GM21390 (cell line): ENCODE measurements at regions not wholly inside any gene's neighbourhood (a gene's known extent, or its start where the extent isn't known, plus 50 kb on each side); places are given as distances from the start of the nearest gene placed in this dataset.
"Not testable (repeated sequence)": the region's sequence is repeated elsewhere in the genome, so short reads cannot be mapped to it uniquely, and the experiment has no call there.

Source experiments
- ATAC-seq: cut with Tn5 transposase; IDR thresholded peaks from one replicate; pipeline ENCODE4 v1.9.1; 2021; ENCODE audit not compliant: unreplicated experiment

DNA sequence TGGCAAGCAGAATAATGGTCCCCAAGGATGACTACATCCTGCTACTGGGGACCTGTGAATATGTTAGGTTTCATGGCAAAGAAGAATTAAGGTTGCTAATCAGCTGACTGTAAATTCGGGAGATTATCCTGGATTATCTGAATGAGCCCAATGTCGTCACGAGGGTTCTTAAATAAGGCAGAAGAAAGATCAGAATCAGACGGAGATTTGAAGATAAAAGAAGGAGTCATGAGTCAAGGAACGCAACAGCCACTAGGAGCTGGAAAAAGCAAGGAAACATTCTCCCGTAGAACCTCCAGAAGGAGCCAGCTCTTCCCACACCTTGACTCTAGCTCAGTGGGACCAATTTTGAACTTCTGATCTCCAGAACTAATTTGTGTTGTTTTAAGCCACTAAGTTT is 82.9 kb upstream of the APBB1IP start:
- no peak for ATAC-seq

DNA sequence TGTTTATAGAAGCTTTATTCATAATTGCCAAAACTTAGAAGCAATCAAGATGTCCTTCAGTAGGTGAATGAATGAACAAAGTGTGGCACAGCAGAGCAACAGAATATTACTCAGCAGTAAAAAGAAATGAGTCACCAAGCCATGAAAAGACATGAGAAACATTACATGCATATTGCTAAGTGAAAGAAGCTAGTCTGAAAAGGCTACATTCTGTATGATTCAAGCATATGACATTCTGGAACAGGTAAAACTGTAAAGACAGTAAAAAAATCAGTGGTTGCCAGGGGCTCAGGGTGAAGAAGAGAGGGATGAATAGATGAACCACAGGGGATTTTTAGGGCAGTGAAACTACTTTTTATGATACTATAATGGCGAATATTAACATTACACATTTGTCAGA is 80.9 kb upstream of the APBB1IP start:
- peak; percentile 67 for ATAC-seq

DNA sequence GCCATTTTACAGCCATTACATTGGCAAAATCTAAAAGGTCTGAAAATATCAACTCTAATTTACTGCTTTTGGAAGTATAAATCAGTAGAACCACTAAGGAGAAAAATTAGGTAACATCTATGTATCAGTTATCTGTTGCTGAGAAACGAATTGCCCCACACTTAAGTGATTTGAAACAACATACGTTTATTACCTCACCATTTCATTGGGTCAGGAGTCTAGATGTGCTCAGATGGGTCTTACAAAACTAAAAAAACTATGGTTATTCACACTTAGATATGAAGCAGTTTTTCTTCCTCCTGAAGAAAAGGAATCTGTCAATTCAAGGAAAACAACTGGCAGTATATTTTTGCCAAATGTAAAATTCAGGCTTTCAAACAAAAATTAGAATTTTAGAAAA is 80.1 kb upstream of the APBB1IP start:
- ATAC-seq, result no peak

DNA sequence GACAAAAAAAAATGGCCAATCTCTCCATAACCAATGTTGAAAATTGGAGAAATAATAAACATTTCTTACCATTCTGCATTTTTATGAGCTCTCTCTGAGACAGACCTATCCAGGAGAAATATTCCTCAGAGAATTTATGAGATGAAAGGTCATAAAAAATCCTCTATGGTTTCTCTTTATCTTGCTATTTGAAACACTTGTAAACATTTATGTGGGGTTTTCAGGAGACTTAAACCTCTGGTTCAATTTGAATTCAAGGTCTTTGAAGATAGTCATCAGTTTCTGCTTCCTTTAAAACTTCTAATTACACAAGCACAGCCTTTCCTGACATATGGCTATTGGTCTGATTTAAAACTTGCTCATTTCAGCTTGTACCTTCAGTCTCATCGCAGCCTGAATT is 78.5 kb upstream of the APBB1IP start:
- no peak for ATAC-seq

DNA sequence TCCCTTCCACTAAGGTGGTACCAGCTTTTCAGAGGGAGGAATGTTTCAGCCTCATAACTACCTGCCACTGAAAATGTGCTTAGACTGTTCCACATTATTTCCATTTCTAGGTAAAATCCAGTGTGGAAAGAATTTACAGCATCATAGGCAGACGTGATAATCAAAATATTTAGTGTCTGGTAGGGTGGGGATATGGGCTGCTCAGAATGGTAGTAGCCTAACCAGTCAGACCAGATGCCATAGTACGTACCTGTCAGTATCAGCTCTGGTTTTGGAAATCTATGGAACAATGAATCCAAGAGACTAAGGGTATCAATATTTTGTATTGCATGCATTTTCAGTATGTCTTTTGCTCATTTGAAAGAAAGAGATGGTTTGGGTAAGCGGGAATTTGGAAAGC is 76.8 kb upstream of the APBB1IP start:
- no peak for ATAC-seq

DNA sequence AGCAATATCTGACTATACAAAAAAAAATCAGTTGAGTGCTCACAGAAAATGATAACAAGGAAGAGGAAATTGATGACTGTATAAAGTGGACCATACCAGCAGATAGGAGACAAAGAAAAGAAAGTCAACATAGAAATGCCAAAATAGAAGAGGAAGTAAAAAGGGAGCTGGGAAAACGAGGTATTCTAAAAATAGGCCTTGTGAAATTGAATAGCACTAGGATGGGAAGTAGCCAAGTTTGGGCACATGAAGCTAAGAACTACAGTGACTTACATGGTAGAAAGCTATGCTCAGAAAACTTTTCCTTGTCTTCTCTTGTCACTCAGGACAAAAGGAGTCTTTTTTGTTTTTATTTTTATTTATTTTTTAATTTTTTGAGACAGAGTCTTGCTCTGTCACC is 76.2 kb upstream of the APBB1IP start:
- no peak for ATAC-seq

DNA sequence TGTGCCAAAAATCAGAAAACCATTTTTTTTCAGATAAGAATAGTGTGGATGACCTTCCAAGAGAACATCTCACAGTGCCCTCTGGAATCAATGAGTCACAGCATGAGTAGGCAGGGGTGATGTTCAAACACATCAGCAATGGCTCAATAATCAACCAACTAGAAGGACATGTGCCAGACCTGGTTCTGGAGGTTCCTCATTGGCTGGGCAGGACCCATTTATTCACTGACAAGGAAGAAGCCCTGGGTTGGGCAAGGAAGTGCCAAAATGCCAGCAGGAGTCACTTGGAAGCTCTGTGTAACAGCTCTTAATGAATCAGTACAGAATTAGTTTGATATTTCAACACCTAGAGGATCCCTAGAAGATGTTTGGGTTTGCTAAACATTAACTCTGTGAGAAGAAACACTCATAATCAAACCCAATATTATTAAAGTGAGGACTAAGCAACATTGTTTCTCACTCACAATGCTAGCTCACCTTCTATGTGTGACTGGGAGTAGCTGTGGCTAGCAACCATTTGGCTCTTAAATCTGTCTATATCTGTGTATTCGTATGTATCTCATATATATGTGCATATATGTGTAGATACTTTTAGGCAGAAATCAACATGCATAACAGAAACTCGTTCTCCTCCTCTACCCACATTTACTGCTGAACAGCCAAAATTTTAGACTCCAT is 72.3 kb upstream of the APBB1IP start:
- ATAC-seq, result no peak

DNA sequence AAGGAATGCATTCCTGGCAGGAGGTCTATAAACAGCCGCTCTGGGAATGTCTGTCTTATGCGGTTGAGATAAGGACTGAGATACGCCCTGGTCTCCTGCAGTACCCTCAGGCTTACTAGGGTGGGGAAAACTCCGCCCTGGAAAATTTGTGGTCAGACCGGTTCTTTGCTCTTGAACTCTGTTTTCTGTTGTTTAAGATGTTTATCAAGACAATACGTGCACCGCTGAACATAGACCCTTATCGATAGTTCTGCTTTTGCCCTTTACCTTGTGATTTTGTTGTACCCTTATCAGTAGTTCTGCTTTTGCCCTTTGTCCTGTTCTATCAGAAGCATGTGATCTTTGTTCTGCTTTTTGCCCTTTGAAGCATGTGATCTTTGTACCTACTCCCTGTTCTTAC is 71.1 kb upstream of the APBB1IP start:
- ATAC-seq, result not testable (repeated sequence)

DNA sequence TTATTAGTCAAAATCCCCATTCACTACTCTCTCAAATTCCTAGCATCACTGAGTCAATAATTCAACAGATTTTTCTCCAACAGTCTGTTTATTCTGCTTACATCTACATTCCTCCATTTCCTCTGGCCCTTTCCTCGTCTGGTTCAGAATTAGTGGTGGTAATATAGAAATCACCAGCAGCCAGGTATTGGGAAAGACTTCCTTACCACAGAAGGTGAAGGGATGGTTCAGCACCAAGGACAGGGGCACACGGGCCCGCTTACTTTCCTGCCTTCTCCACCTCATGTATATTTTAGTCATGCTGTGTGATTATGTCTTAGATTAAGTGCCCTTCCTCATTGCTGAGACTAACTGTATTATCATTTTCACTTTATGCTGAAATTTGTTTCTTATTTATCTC is 70.4 kb upstream of the APBB1IP start:
- no peak for ATAC-seq

DNA sequence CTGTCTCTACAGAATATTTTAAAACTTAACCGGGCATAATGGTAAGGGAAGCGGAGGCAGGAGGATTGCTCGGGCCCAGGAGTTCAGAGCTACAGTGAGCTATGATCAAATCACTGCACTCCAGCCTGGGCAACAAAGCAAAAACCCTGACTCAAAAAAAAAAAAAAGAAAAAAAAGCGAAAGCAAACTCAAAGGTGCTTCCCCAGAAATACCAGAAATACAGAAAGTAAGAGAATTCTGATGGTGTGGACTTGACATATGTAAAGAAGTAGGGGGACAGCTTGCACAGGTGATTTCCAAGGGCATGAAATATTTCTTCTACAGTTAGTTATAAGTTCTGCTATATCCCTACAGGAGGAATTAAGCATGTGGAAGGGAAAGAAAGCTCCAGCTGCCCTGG is 69.7 kb upstream of the APBB1IP start:
- peak; percentile 37 for ATAC-seq

DNA sequence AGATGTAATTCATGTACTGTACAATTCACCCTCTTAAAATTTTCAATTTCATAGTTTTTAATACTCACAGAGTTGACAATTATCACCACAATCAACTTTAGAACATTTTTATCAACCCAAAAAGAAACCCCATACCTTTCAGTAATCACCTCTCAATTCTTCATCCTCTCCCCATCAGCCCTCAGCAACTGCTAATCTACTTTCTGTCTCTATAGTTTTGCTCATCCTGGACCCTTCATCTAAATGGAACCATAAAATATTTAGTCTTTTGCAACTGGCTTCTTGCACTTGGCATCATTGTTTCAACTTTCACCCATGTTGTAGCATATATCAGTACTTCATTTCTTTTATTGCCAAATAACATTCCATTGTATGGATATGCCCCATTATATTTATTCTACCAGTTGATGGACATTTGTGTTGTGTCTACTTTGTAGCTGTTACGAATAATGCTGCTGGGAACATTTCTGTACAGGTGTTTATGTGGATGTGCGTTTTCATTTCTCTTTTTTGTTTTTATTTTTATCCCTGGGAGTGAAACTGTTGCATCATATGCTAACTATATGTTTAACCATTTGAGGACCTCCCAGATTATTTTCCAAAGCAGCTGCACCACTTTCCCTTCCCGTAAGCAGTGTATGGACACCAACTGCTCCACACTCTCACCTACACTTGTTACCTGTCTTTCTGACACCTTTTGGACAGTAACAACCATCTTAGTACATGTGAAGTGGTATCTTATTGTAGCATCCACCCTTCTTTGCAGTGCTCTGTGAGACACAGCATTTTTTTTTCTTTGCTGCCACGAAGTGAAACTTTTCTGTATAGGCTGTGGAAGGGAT is 65.4 kb upstream of the APBB1IP start:
- ATAC-seq, result peak; percentile 73

DNA sequence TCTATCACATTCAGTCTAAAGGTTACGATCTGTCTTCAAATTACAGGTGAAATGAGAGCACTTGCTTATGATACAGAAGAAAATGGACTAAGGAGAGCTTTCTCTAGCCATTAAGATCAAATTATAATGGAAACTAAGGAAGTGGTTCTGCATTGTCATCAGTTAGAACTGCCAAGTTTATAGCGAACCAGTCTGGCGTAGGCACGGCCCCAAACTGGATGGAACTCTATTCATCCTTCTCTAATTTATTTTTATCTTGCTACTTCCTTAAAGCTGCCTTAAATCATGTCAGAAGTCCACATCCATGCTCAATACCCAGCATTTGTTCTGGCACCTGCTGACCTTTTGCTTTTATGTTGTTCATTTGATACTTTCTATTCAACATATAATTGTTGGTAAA is 63.7 kb upstream of the APBB1IP start:
- no peak for ATAC-seq

DNA sequence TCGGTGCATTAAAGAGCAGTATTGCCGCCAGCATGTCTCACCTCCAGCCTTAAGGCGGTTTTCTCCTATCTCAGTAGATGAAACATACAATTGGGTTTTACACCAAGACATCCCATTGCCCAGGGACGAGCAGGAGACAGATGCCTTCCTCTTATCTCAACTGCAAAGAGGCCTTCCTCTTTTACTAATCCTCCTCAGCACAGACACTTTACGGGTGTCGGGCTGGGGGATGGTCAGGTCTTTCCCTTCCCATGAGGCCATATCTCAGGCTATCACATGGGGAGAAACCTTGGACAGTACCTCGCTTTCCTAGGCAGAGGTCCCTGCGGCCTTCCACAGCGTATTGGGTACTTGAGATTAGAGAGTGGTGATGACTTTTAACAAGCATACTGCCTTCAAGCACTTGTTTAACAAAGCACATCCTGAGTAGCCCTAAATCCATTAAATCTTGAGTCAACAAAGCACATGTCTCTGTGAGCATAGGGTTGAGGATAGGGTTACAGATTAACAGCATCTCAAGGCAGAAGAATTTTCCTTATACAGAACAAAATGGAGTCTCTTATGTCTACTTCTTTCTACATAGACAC is 60.8 kb upstream of the APBB1IP start:
- not testable (repeated sequence) for ATAC-seq

DNA sequence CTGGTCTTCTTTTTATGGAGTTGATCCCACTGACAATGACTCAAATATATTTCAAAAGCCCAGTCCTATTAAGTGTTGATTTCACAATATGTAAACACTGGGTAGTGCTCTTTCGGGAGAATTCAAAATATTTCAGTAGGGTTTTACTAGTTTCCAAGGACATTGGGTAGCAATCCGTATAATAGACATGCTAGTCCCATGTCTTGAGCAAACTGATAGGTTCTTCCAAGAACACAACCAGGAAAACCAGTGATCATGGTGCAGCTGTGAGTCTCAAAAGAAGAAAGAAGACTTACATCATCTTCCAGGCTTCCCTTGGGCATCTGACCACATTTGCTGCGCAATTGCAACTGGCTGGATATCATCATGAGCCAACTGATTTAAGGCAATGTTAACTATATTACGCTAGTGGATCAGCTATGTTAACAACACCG is 59.3 kb upstream of the APBB1IP start:
- ATAC-seq, result no peak

DNA sequence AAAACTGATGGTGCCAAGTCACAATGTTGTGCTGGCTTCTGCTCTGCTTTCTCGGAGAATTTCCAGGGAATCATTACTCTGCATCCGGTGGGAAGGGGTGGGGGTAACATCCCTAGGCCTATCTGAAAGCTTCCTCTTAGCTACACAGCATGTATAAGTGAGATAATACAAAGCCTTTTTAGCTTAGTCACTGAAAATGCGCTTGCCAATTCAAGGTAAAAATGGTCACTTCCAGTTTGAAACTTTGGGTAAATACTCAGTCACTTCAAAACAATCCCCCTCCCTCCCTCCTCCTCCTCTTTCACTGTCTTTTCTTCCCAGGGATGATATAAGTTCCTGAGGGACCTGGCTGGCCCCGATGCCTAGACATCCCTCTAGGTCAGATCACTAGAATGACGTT is 57.3 kb upstream of the APBB1IP start:
- no peak for ATAC-seq

DNA sequence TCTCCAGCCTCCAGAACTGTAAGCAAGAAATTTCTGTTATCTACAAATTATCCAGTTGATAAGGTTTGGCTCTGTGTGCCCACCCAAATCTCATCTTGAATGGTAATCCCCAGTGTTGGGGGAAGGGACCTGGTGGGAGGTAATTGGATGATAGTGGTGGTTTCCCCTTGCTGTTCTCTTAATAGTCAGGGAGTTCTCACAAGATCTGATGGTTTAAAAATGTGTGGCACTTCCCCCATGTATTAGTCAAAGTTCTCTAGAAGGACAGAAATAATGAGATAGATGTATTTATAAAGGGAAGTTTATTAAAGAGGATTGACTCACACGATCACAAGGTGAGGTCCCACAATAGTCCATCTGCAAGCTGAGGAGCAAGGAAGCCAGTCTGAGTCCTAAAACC is 56.2 kb upstream of the APBB1IP start:
- no peak for ATAC-seq

DNA sequence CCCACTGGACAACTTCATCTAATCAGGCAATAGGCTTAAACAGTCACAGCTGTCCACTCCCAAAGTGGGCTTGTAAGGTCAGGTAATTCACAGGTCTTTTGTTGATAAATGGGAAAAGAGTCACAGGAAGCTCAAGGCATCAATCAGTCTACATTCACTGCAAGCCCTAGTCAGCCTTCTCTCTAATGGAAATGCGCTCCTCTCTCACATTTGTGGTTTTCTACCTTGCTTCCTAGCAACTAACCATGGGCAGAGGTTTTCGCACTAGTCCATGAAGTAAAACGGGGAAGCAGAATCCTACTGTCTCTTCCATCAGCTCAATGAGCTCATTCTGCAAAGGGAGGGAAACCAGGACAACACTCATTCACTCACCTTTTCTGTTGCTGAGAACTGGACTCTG is 53.5 kb upstream of the APBB1IP start:
- peak; percentile 58 for ATAC-seq

DNA sequence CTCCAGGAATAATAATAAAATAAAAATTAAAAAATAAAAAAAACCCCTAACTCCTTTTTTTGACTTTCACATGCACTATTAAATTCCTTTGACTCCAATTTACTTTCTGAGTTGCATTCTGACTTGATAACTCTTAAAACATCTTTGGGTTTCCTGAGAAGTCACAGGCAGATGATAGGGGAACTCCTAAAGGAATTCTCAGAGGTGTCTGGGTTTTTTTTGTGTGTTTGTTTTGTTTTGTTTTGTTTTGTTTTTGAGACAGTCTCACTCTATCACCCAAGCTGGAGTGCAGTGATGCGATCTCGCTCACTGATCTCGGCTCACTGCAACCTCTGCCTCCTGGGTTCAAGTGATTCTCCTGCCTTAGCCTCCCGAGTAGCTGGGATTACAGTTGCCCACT is 52.7 kb upstream of the APBB1IP start:
- no peak for ATAC-seq

DNA sequence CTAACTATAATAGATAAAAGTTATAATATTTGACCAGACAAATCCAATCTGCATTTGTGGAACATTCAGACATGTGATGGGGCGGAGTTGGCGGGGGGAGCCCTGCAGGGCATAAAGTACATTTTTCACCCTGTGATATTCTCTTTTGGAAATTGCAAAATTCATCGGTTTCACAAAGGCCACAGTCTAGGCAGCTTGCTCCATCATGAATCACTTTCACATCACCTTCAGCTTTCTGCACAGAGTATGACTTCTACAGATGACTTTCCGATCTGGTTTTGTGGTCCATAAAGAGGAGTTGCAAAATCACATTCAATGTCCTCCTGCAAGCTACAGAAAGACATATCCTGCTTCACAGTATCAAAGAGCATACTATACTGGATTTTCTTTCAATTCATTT is 51.4 kb upstream of the APBB1IP start:
- ATAC-seq, result no peak
